H1 (cell line): ENCODE measurements at regions not wholly inside any gene's neighbourhood (a gene's known extent, or its start where the extent isn't known, plus 50 kb on each side); places are given as distances from the start of the nearest gene placed in this dataset.

Experiments used
- ASH2L ChIP-seq: fragments of 200-600, 300-600 bp; sonication (generic); IDR thresholded peaks from one replicate; pipeline ENCODE4 v1.7.1; 2017; ENCODE audit warnings: low read length
- ATF2 ChIP-seq: IDR thresholded peaks from 2 replicates; pipeline ENCODE4 v1.6.1; 2012; ENCODE audit warnings: low read length, inconsistent platforms
- BACH1 ChIP-seq: IDR thresholded peaks from 2 replicates; pipeline ENCODE4 v1.6.1; 2012; ENCODE audit warnings: low read length, improper control_type of control experiment
- EGR1 ChIP-seq: IDR thresholded peaks from 2 replicates; pipeline ENCODE4 v1.6.1; 2011; ENCODE audit warnings: low read depth, low read length, borderline replicate concordance
- EP300 ChIP-seq, 2 experiments: IDR thresholded peaks; 1 replicate in 1 of 2; 2 replicates in 1 of 2; pipeline ENCODE4 v1.6.1; 2011 to 2012; ENCODE audit warnings: low read depth in 2 of 2, low read length in 2 of 2, mild to moderate bottlenecking in 2 of 2, borderline replicate concordance in 1 of 2, inconsistent platforms in 1 of 2, moderate library complexity in 1 of 2
- GABPA ChIP-seq: IDR thresholded peaks from 2 replicates; pipeline ENCODE4 v1.6.1; 2011; ENCODE audit warnings: mild to moderate bottlenecking, low read length, moderate library complexity, borderline replicate concordance; ENCODE audit not compliant: insufficient read depth
- GTF2F1 ChIP-seq: IDR thresholded peaks from 2 replicates; pipeline ENCODE4 v1.6.1; 2012; ENCODE audit warnings: low read depth, low read length, improper control_type of control experiment, borderline replicate concordance
- JUN ChIP-seq: IDR thresholded peaks from 2 replicates; pipeline ENCODE4 v1.6.1; 2011; ENCODE audit warnings: low read depth, mild to moderate bottlenecking, improper control_type of control experiment, low read length
- POU5F1 ChIP-seq: IDR thresholded peaks from 2 replicates; pipeline ENCODE4 v1.6.1; 2011; ENCODE audit warnings: low read depth, mild to moderate bottlenecking, low read length, moderate library complexity
- SIRT6 ChIP-seq: IDR thresholded peaks from one replicate; pipeline ENCODE4 v1.7.1; 2012; ENCODE audit warnings: low read length, inconsistent platforms
- ZNF274 ChIP-seq: IDR thresholded peaks from 2 replicates; pipeline ENCODE4 v1.7.0; 2012; ENCODE audit warnings: low read length, borderline replicate concordance; ENCODE audit errors: extremely low read depth

- TF ChIP-seq ATF2 (no peak), GABPA (no peak), EP300 (IDR thresholded peaks at IDR 0.05; ENCODE audit: borderline replicate concordance in 1 of 2, low read depth in 2 of 2, low read length in 2 of 2) (no peak), JUN (no peak), EGR1 (no peak), ZNF274 (no peak), SIRT6 (no peak), POU5F1 (no peak), BACH1 (no peak), ASH2L (no peak), GTF2F1 (no peak)
These were observed 1089.9 kb upstream of the DEFB115 start (continued) for GRCh38 chr20:30167540-30167939.
